Endodermal cell (in vitro differentiated cells): ENCODE measurements at regions not wholly inside any gene's neighbourhood (a gene's known extent, or its start where the extent isn't known, plus 50 kb on each side); places are given as distances from the start of the nearest gene placed in this dataset.

Source experiments
- DNase-seq: peaks from one replicate; pipeline ENCODE4 v3.0.0-alpha.2; 2017
- H3K27ac ChIP-seq: 2 replicates; pipeline ENCODE4 v1.5.1; 2013; ENCODE audit warnings: mild to moderate bottlenecking, low read depth, low read length, moderate library complexity
- H3K27me3 ChIP-seq: 2 replicates; pipeline ENCODE4 v1.6.1; 2013; ENCODE audit warnings: mild to moderate bottlenecking, low read length, moderate library complexity; ENCODE audit not compliant: insufficient read depth, control insufficient read depth, poor library complexity, severe bottlenecking
- H3K36me3 ChIP-seq: 2 replicates; pipeline ENCODE4 v1.7.0; 2013; ENCODE audit warnings: mild to moderate bottlenecking, low read length, moderate library complexity; ENCODE audit not compliant: control insufficient read depth, insufficient read depth
- H3K4me1 ChIP-seq: one replicate; pipeline ENCODE4 v1.7.0; 2013; ENCODE audit warnings: low read length; ENCODE audit not compliant: control insufficient read depth, insufficient read depth
- H3K4me3 ChIP-seq: 2 replicates; pipeline ENCODE4 v1.5.1; 2013; ENCODE audit warnings: mild to moderate bottlenecking, low read length, moderate library complexity
- H3K9ac ChIP-seq: 2 replicates; pipeline ENCODE4 v1.6.1; 2013; ENCODE audit warnings: mild to moderate bottlenecking, low read length, moderate library complexity; ENCODE audit not compliant: poor library complexity, severe bottlenecking; ENCODE audit errors: extremely low read depth
- H3K9me3 ChIP-seq: 2 replicates; pipeline ENCODE4 v1.6.1; 2013; ENCODE audit warnings: mild to moderate bottlenecking, low read length, moderate library complexity; ENCODE audit not compliant: control insufficient read depth
- H3K27ac Mint-ChIP-seq: 2 replicates; pipeline ENCODE4 v1.8.0; 2020; ENCODE audit warnings: mixed read lengths
- H3K27me3 Mint-ChIP-seq: 2 replicates; pipeline ENCODE4 v1.8.0; 2021; ENCODE audit warnings: mild to moderate bottlenecking, mixed read lengths; ENCODE audit not compliant: insufficient read depth
- H3K36me3 Mint-ChIP-seq: 2 replicates; pipeline ENCODE4 v1.8.0; 2020; ENCODE audit warnings: low read depth, mixed read lengths
- H3K4me1 Mint-ChIP-seq: 2 replicates; pipeline ENCODE4 v1.8.0; 2020; ENCODE audit warnings: mixed read lengths
- H3K4me3 Mint-ChIP-seq: 2 replicates; pipeline ENCODE4 v1.8.0; 2020; ENCODE audit warnings: mild to moderate bottlenecking, moderate library complexity, mixed read lengths
- H3K9me3 Mint-ChIP-seq: 2 replicates; pipeline ENCODE4 v1.8.0; 2020; ENCODE audit warnings: mild to moderate bottlenecking, mixed read lengths
- CTCF ChIP-seq: fragments of 200-600 bp; sonication (generic); conservative IDR thresholded peaks from 2 replicates; pipeline ENCODE4 v1.5.0; 2021; ENCODE audit warnings: antibody characterized with exemption, mild to moderate bottlenecking
- WGBS, 2 experiments: methylation state at CpG; one replicate each; pipeline versions ENCODE4 v1.1.5 to v1.1.7; 2013; ENCODE audit warnings: missing lambda C conversion rate in 2 of 2, mixed read lengths in 1 of 2; ENCODE audit not compliant: insufficient coverage in 1 of 2, insufficient read length in 1 of 2; 5-methylcytosine and 5-hydroxymethylcytosine counted together

GRCh38 chr2:41084321-41084720 is 632.4 kb upstream of the SLC8A1 start:
- H3K27ac Mint-ChIP-seq: no peak overlapping the region
- Histone ChIP-seq H3K27me3 (no peaks in the 10 kb centered on the region), H3K27ac (no peak overlapping the region), H3K4me3 (no peak overlapping the region), H3K36me3 (no peaks in the 10 kb centered on the region), H3K9me3 (no peaks in the 10 kb centered on the region), H3K4me1 (no peaks in the 10 kb centered on the region), H3K9ac (no peak overlapping the region)
- TF ChIP-seq CTCF: no peak
- H3K4me1 Mint-ChIP-seq: no peaks in the 10 kb centered on the region
- H3K4me3 Mint-ChIP-seq: no peak overlapping the region
- H3K9me3 Mint-ChIP-seq: peaks cover 9% of the 10 kb centered on the region
- no peaks in the 10 kb centered on the region for H3K36me3 Mint-ChIP-seq
- no peak for DNase-seq
- 40 to 64% methylated on average over 2 to 3 of the region's 3 CpGs for WGBS, 2 experiments
- no peaks in the 10 kb centered on the region for H3K27me3 Mint-ChIP-seq

DNA sequence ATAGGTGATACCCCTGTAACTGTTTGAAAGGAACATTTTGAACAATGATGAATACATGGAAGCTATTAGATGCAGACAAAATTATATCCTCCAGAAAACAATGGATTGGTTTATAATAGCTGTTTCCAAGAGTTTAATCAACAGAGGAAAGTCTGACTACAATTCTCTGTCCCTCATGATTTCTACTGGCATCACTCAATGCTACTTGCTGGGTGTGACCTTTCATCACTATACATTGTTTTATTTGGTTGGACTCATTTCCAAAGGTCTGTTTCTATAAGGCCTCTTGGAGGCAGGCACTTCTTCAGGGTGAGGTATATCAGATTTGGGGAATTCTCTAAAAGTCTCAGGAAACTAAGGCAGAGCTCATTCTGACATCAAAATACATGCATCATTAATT is 636.1 kb upstream of the SLC8A1 start:
- no peaks in the 10 kb centered on the region for H3K9me3 Mint-ChIP-seq
- Histone ChIP-seq H3K4me3 (no peak overlapping the region), H3K36me3 (no peaks in the 10 kb centered on the region), H3K9me3 (no peaks in the 10 kb centered on the region), H3K27me3 (no peaks in the 10 kb centered on the region), H3K27ac (no peak overlapping the region), H3K9ac (no peak overlapping the region), H3K4me1 (no peaks in the 10 kb centered on the region)
- no peak for DNase-seq
- H3K27ac Mint-ChIP-seq: no peak overlapping the region
- TF ChIP-seq CTCF: no peak
- H3K27me3 Mint-ChIP-seq: no peaks in the 10 kb centered on the region
- H3K4me1 Mint-ChIP-seq: no peaks in the 10 kb centered on the region
- H3K4me3 Mint-ChIP-seq: no peak overlapping the region
- H3K36me3 Mint-ChIP-seq: no peaks in the 10 kb centered on the region

DNA sequence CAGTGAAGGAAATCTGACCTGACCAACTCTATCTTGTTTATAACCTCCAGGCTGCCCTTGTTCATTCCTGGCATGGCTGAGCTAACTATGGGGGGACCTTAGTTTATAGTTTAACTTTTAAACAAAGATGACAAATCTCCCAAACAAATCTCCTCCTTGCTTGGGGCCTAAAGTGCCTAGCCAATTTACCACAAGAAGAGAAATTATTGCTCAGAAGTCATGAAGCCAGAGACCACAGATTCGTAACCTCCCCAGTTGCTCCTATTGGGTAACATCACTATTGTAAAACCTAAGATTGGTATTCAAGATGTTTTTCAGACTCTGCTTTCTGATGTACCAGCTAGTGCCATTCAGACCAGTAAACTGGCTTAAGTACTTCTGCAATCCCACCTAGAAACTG is 649.4 kb upstream of the SLC8A1 start:
- Mint-ChIP-seq H3K36me3 (no peaks in the 10 kb centered on the region), H3K27me3 (no peaks in the 10 kb centered on the region), H3K27ac (no peak overlapping the region), H3K4me1 (peaks cover 30% of the 10 kb centered on the region), H3K4me3 (no peak overlapping the region), H3K9me3 (no peaks in the 10 kb centered on the region)
- TF ChIP-seq CTCF: no peak
- no peaks in the 10 kb centered on the region for H3K27me3 ChIP-seq
- H3K27ac ChIP-seq: no peak overlapping the region
- H3K4me3 ChIP-seq: no peak overlapping the region
- H3K9me3 ChIP-seq: no peaks in the 10 kb centered on the region
- H3K9ac ChIP-seq: no peak overlapping the region
- H3K36me3 ChIP-seq: no peaks in the 10 kb centered on the region
- 92 to 100% methylated on average over 1 of the region's 1 CpG for WGBS, 2 experiments
- peaks cover 2% of the 10 kb centered on the region for H3K4me1 ChIP-seq
- DNase-seq: no peak
